Osteocyte (in vitro differentiated cells): ENCODE measurements at regions not wholly inside any gene's neighbourhood (a gene's known extent, or its start where the extent isn't known, plus 50 kb on each side); places are given as distances from the start of the nearest gene placed in this dataset.
"Not testable (repeated sequence)": the region's sequence is repeated elsewhere in the genome, so short reads cannot be mapped to it uniquely, and the experiment has no call there.

Experiments
- DNase-seq: peaks from one replicate; pipeline ENCODE4 v3.0.0; 2021; ENCODE audit warnings: mixed read lengths; ENCODE audit not compliant: unreplicated experiment; ENCODE audit errors: extremely low spot score
- H3K27ac Mint-ChIP-seq: one replicate; pipeline ENCODE4 v1.8.0; 2021; ENCODE audit warnings: mild to moderate bottlenecking, mixed read lengths; ENCODE audit not compliant: unreplicated experiment
- H3K27me3 Mint-ChIP-seq: one replicate; pipeline ENCODE4 v1.8.0; 2021; ENCODE audit warnings: mixed read lengths; ENCODE audit not compliant: unreplicated experiment
- H3K36me3 Mint-ChIP-seq: one replicate; pipeline ENCODE4 v1.8.0; 2021; ENCODE audit warnings: mixed read lengths; ENCODE audit not compliant: unreplicated experiment
- H3K4me1 Mint-ChIP-seq: one replicate; pipeline ENCODE4 v1.8.0; 2021; ENCODE audit warnings: mixed read lengths; ENCODE audit not compliant: unreplicated experiment
- H3K4me3 Mint-ChIP-seq: one replicate; pipeline ENCODE4 v1.8.0; 2021; ENCODE audit warnings: mild to moderate bottlenecking, moderate library complexity, mixed read lengths; ENCODE audit not compliant: unreplicated experiment
- H3K9me3 Mint-ChIP-seq: one replicate; pipeline ENCODE4 v1.8.0; 2021; ENCODE audit warnings: mixed read lengths; ENCODE audit not compliant: unreplicated experiment
- TF ChIP-seq, protein P1 (sequence below): fragments of 200-600 bp; sonication (generic); IDR thresholded peaks from 2 replicates; pipeline ENCODE4 v1.5.0; 2021; ENCODE audit warnings: antibody characterized with exemption, mild to moderate bottlenecking, moderate library complexity

DNA sequence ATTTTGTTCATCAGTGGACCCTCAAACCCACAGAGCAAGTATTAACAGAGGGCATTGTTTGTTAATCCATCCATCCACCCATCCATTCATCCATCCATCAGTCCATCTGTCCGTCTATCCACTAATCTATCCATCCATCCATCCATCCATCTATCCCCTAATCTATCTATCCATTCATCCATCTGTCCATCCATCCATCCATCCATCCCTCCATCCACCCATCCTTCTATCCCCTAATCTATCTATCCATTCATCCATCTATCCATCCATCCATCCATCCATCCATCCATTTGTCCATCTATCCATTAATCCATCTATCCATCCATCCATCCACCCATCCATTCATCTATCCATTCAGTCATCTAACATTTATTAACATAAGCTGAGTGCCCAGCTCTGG lies 307.3 kb downstream of the MIAT start:
- H3K4me1 Mint-ChIP-seq, result no peaks in the 10 kb centered on the region
- no peak overlapping the region for H3K27ac Mint-ChIP-seq
- TF ChIP-seq, protein P1, sequence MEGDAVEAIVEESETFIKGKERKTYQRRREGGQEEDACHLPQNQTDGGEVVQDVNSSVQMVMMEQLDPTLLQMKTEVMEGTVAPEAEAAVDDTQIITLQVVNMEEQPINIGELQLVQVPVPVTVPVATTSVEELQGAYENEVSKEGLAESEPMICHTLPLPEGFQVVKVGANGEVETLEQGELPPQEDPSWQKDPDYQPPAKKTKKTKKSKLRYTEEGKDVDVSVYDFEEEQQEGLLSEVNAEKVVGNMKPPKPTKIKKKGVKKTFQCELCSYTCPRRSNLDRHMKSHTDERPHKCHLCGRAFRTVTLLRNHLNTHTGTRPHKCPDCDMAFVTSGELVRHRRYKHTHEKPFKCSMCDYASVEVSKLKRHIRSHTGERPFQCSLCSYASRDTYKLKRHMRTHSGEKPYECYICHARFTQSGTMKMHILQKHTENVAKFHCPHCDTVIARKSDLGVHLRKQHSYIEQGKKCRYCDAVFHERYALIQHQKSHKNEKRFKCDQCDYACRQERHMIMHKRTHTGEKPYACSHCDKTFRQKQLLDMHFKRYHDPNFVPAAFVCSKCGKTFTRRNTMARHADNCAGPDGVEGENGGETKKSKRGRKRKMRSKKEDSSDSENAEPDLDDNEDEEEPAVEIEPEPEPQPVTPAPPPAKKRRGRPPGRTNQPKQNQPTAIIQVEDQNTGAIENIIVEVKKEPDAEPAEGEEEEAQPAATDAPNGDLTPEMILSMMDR, result no peak
- no peak overlapping the region for H3K4me3 Mint-ChIP-seq
- DNase-seq, result no peak
- H3K36me3 Mint-ChIP-seq, result no peaks in the 10 kb centered on the region
- peaks cover 16% of the 10 kb centered on the region for H3K27me3 Mint-ChIP-seq
- H3K9me3 Mint-ChIP-seq, result peaks cover 10% of the 10 kb centered on the region

DNA sequence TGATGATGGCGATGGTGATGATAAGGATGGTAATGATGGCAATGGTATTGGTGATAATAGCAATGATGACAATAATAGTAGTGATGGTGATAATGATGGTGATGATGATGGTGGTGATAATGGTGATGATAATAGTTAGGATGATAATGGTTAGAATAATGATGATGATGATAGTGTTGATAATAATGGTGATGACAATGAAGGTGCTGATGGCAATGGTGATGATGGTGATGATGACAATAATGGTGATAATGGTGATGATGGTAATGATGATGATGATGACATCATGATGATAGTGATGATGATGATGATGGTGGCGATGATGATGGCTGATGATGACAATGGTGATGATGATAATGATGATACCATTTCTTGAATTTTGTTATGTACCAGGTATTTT lies 309.9 kb downstream of the MIAT start:
- Mint-ChIP-seq H3K27me3 (peaks cover 10% of the 10 kb centered on the region), H3K9me3 (peaks cover 10% of the 10 kb centered on the region), H3K36me3 (no peaks in the 10 kb centered on the region), H3K27ac (no peak overlapping the region), H3K4me1 (no peaks in the 10 kb centered on the region), H3K4me3 (no peak overlapping the region)
- TF ChIP-seq, protein P1, result no peak
- no peak for DNase-seq

- Mint-ChIP-seq H3K27me3 (peaks cover 6% of the 10 kb centered on the region), H3K36me3 (no peaks in the 10 kb centered on the region), H3K4me3 (no peak overlapping the region), H3K4me1 (no peaks in the 10 kb centered on the region), H3K27ac (no peak overlapping the region), H3K9me3 (peaks cover 10% of the 10 kb centered on the region)
- TF ChIP-seq, protein P1, result no peak
- no peak for DNase-seq
These were observed 311.6 kb downstream of the MIAT start for GRCh38 chr22:26968859-26969523.

DNA sequence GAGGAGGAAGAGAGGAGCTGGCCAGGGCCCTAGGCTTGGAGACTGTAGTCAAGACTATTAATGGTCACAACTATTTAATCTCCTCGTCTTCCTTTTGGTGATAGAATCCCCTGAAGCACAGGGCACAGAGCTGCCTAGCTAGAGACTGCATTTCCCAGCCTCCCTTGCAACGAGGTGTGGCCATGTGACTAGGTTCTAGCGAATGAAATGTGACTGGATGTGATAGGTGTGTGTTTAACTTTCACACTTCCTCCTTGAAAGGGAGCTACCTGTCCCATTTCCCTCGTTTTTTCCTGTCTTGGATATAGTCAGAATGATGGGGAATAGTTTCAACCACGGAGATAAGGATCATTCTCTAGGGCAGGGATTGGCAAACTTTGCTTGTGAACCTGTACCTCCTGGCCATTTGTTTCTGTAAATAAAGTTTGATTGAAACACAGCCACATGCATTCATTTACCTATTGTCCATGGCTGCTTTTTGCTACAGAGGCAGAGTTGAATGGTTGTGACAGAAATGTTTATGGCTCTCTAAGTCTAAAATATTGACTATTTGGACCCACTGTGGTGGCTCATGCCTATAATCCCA lies 313.5 kb downstream of the MIAT start:
- Mint-ChIP-seq H3K27ac (no peak overlapping the region), H3K9me3 (peaks cover 4% of the 10 kb centered on the region), H3K27me3 (peaks cover 3% of the 10 kb centered on the region), H3K36me3 (no peaks in the 10 kb centered on the region), H3K4me1 (no peaks in the 10 kb centered on the region), H3K4me3 (no peak overlapping the region)
- DNase-seq, result no peak
- TF ChIP-seq, protein P1, result no peak

- Mint-ChIP-seq H3K27me3 (peaks cover 3% of the 10 kb centered on the region), H3K4me1 (no peaks in the 10 kb centered on the region), H3K36me3 (no peaks in the 10 kb centered on the region), H3K9me3 (peaks cover 4% of the 10 kb centered on the region), H3K27ac (no peak overlapping the region), H3K4me3 (no peak overlapping the region)
- TF ChIP-seq, protein P1, result no peak
- no peak for DNase-seq
These were observed 314.9 kb downstream of the MIAT start for GRCh38 chr22:26972286-26972685.

- H3K4me1 Mint-ChIP-seq, H3K9me3 Mint-ChIP-seq, H3K4me3 Mint-ChIP-seq, H3K27me3 Mint-ChIP-seq, H3K27ac Mint-ChIP-seq, DNase-seq, H3K36me3 Mint-ChIP-seq: not testable (repeated sequence)
These were observed 315.5 kb downstream of the MIAT start for GRCh38 chr22:26972915-26973314.
